Brain pericyte (primary cell): ENCODE measurements at regions not wholly inside any gene's neighbourhood (a gene's known extent, or its start where the extent isn't known, plus 50 kb on each side); places are given as distances from the start of the nearest gene placed in this dataset.

ENCODE experiments used
- DNase-seq: peaks from one replicate; pipeline ENCODE4 v3.0.0-alpha.2; 2012; ENCODE audit warnings: low read depth, low spot score

- DNase-seq, result no peak
Measured at GRCh38 chr2:55973673-55974072, 50.1 kb upstream of the EFEMP1 start.

GRCh38 chr2:55976681-55977080 is 53.1 kb upstream of the EFEMP1 start:
- DNase-seq, result no peak

GRCh38 chr2:55985406-55985805 is 61.8 kb upstream of the EFEMP1 start:
- DNase-seq, result no peak

- no peak for DNase-seq
Measured at GRCh38 chr2:55986001-55986400, 62.4 kb upstream of the EFEMP1 start.

- DNase-seq, result no peak
Measured at GRCh38 chr2:55986700-55987440, 63.3 kb upstream of the EFEMP1 start.

- DNase-seq, result no peak
Measured at GRCh38 chr2:55989405-55989804, 65.8 kb upstream of the EFEMP1 start.

GRCh38 chr2:55992455-55992854 is 68.9 kb upstream of the EFEMP1 start:
- no peak for DNase-seq

- DNase-seq, result no peak
Measured at GRCh38 chr2:55993685-55994084, 70.1 kb upstream of the EFEMP1 start.

GRCh38 chr2:55995211-55995610 is 71.6 kb upstream of the EFEMP1 start:
- no peak for DNase-seq

GRCh38 chr2:55995902-55996301 is 72.3 kb upstream of the EFEMP1 start:
- no peak for DNase-seq

- DNase-seq, result no peak
Measured at GRCh38 chr2:55999231-55999630, 75.6 kb upstream of the EFEMP1 start.

- no peak for DNase-seq
Measured at GRCh38 chr2:55999790-56000189, 76.2 kb upstream of the EFEMP1 start.

- DNase-seq, result no peak
Measured at GRCh38 chr2:56001947-56002346, 78.4 kb upstream of the EFEMP1 start.

GRCh38 chr2:56008661-56009431 is 85.3 kb upstream of the EFEMP1 start:
- DNase-seq, result peak; percentile 8

GRCh38 chr2:56009758-56010458 is 86.3 kb upstream of the EFEMP1 start:
- DNase-seq, result no peak

- DNase-seq, result no peak
Measured at GRCh38 chr2:56011624-56012023, 88.0 kb upstream of the EFEMP1 start.

- no peak for DNase-seq
Measured at GRCh38 chr2:56012221-56012765, 88.7 kb upstream of the EFEMP1 start.

- no peak for DNase-seq
Measured at GRCh38 chr2:56013475-56013874, 89.9 kb upstream of the EFEMP1 start.

- no peak for DNase-seq
Measured at GRCh38 chr2:56014046-56014730, 90.6 kb upstream of the EFEMP1 start.

GRCh38 chr2:56015711-56016115 is 92.1 kb upstream of the EFEMP1 start:
- DNase-seq, result no peak

GRCh38 chr2:56017784-56018183 is 94.2 kb upstream of the EFEMP1 start:
- no peak for DNase-seq

- DNase-seq, result no peak
Measured at GRCh38 chr2:56018267-56018666, 94.7 kb upstream of the EFEMP1 start.
